ENCODE measurements at regions not wholly inside any gene's neighbourhood (a gene's known extent, or its start where the extent isn't known, plus 50 kb on each side); places are given as distances from the start of the nearest gene placed in this dataset.

GRCh38 chr2:129744141-129744540 is 235.3 kb upstream of the RAB6C start:
- no peaks in the 10 kb centered on the region for H3K79me2 ChIP-seq (ENCODE audit: low read length)
- no peaks in the 10 kb centered on the region for H4K20me1 ChIP-seq (ENCODE audit: insufficient read depth, low read depth, low read length)
- H3K27ac ChIP-seq (ENCODE audit: low read length) = no peak overlapping the region
- no peaks in the 10 kb centered on the region for H3K27me3 ChIP-seq (ENCODE audit: low read length)
- no peak overlapping the region for H3K4me3 ChIP-seq (ENCODE audit: low read length)
- H3K9me2 ChIP-seq (replicated peaks; ENCODE audit: insufficient read depth, low read length) = no peaks in the 10 kb centered on the region
- no peaks in the 10 kb centered on the region for H3K9me3 ChIP-seq (ENCODE audit: low read length)
- H3K4me2 ChIP-seq (ENCODE audit: low read depth, low read length, poor library complexity, severe bottlenecking) = no peak overlapping the region
- H3K9ac ChIP-seq (ENCODE audit: low read length) = no peak overlapping the region
- H2AFZ ChIP-seq (ENCODE audit: low read length) = no peak overlapping the region
- H3K36me3 ChIP-seq (ENCODE audit: insufficient read depth, low read length) = no peaks in the 10 kb centered on the region
- no peak for DNase-seq
- H3K4me1 ChIP-seq (ENCODE audit: low read length) = no peaks in the 10 kb centered on the region

- no peak for DNase-seq
- H3K4me1 ChIP-seq (ENCODE audit: low read length) = no peaks in the 10 kb centered on the region
Measured at GRCh38 chr2:129744649-129745048, 234.8 kb upstream of the RAB6C start.

GRCh38 chr2:129747500-129748125 is 231.9 kb upstream of the RAB6C start:
- H3K4me1 ChIP-seq (ENCODE audit: low read length) = peaks cover 10% of the 10 kb centered on the region
- H3K9me3 ChIP-seq (ENCODE audit: low read length) = no peaks in the 10 kb centered on the region
- no peaks in the 10 kb centered on the region for H3K9me2 ChIP-seq (replicated peaks; ENCODE audit: insufficient read depth, low read length)
- no peak overlapping the region for H3K4me2 ChIP-seq (ENCODE audit: low read depth, low read length, poor library complexity, severe bottlenecking)
- H3K79me2 ChIP-seq (ENCODE audit: low read length) = no peaks in the 10 kb centered on the region
- DNase-seq = no peak
- no peaks in the 10 kb centered on the region for H3K27me3 ChIP-seq (ENCODE audit: low read length)
- H3K27ac ChIP-seq (ENCODE audit: low read length) = no peak overlapping the region
- H3K9ac ChIP-seq (ENCODE audit: low read length) = no peak overlapping the region
- H3K4me3 ChIP-seq (ENCODE audit: low read length) = no peak overlapping the region
- H3K36me3 ChIP-seq (ENCODE audit: insufficient read depth, low read length) = no peaks in the 10 kb centered on the region
- no peak overlapping the region for H2AFZ ChIP-seq (ENCODE audit: low read length)
- H4K20me1 ChIP-seq (ENCODE audit: insufficient read depth, low read depth, low read length) = no peaks in the 10 kb centered on the region

More at GRCh38 chr2:129744649-129745048, 234.8 kb upstream of the RAB6C start:
- H2AFZ ChIP-seq (ENCODE audit: low read length) = no peak overlapping the region
- no peak overlapping the region for H3K4me3 ChIP-seq (ENCODE audit: low read length)
- no peaks in the 10 kb centered on the region for H3K79me2 ChIP-seq (ENCODE audit: low read length)
- no peak overlapping the region for H3K9ac ChIP-seq (ENCODE audit: low read length)
- no peaks in the 10 kb centered on the region for H3K9me2 ChIP-seq (replicated peaks; ENCODE audit: insufficient read depth, low read length)
- no peak overlapping the region for H3K4me2 ChIP-seq (ENCODE audit: low read depth, low read length, poor library complexity, severe bottlenecking)
- no peaks in the 10 kb centered on the region for H4K20me1 ChIP-seq (ENCODE audit: insufficient read depth, low read depth, low read length)
- no peaks in the 10 kb centered on the region for H3K27me3 ChIP-seq (ENCODE audit: low read length)
- H3K9me3 ChIP-seq (ENCODE audit: low read length) = no peaks in the 10 kb centered on the region
- no peak overlapping the region for H3K27ac ChIP-seq (ENCODE audit: low read length)
- no peaks in the 10 kb centered on the region for H3K36me3 ChIP-seq (ENCODE audit: insufficient read depth, low read length)

- no peaks in the 10 kb centered on the region for H3K9me2 ChIP-seq (replicated peaks; ENCODE audit: insufficient read depth, low read length)
- no peaks in the 10 kb centered on the region for H3K79me2 ChIP-seq (ENCODE audit: low read length)
- no peak overlapping the region for H3K4me2 ChIP-seq (ENCODE audit: low read depth, low read length, poor library complexity, severe bottlenecking)
- H3K4me1 ChIP-seq (ENCODE audit: low read length) = peaks cover 10% of the 10 kb centered on the region
- no peak overlapping the region for H3K9ac ChIP-seq (ENCODE audit: low read length)
- H3K27me3 ChIP-seq (ENCODE audit: low read length) = no peaks in the 10 kb centered on the region
- H3K36me3 ChIP-seq (ENCODE audit: insufficient read depth, low read length) = no peaks in the 10 kb centered on the region
- H4K20me1 ChIP-seq (ENCODE audit: insufficient read depth, low read depth, low read length) = no peaks in the 10 kb centered on the region
- H3K27ac ChIP-seq (ENCODE audit: low read length) = no peak overlapping the region
- H3K4me3 ChIP-seq (ENCODE audit: low read length) = no peak overlapping the region
- H3K9me3 ChIP-seq (ENCODE audit: low read length) = no peaks in the 10 kb centered on the region
- no peak overlapping the region for H2AFZ ChIP-seq (ENCODE audit: low read length)
- no peak for DNase-seq
Measured at GRCh38 chr2:129748250-129748649, 231.2 kb upstream of the RAB6C start.

- no peak overlapping the region for H3K4me3 ChIP-seq (ENCODE audit: low read length)
- no peaks in the 10 kb centered on the region for H3K9me2 ChIP-seq (replicated peaks; ENCODE audit: insufficient read depth, low read length)
- H2AFZ ChIP-seq (ENCODE audit: low read length) = no peak overlapping the region
- no peak overlapping the region for H3K4me2 ChIP-seq (ENCODE audit: low read depth, low read length, poor library complexity, severe bottlenecking)
- no peaks in the 10 kb centered on the region for H3K36me3 ChIP-seq (ENCODE audit: insufficient read depth, low read length)
- H3K27ac ChIP-seq (ENCODE audit: low read length) = no peak overlapping the region
- H3K27me3 ChIP-seq (ENCODE audit: low read length) = no peaks in the 10 kb centered on the region
- no peaks in the 10 kb centered on the region for H3K79me2 ChIP-seq (ENCODE audit: low read length)
- H4K20me1 ChIP-seq (ENCODE audit: insufficient read depth, low read depth, low read length) = no peaks in the 10 kb centered on the region
- peaks cover 10% of the 10 kb centered on the region for H3K4me1 ChIP-seq (ENCODE audit: low read length)
- H3K9me3 ChIP-seq (ENCODE audit: low read length) = no peaks in the 10 kb centered on the region
- H3K9ac ChIP-seq (ENCODE audit: low read length) = no peak overlapping the region
- DNase-seq = peak; percentile 65
Measured at GRCh38 chr2:129748653-129749052, 230.8 kb upstream of the RAB6C start.

GRCh38 chr2:129751409-129751808 is 228.1 kb upstream of the RAB6C start:
- Histone ChIP-seq H3K4me1 (ENCODE audit: low read length) (peaks cover 10% of the 10 kb centered on the region), H2AFZ (ENCODE audit: low read length) (no peak overlapping the region), H3K27me3 (ENCODE audit: low read length) (no peaks in the 10 kb centered on the region), H3K79me2 (ENCODE audit: low read length) (no peaks in the 10 kb centered on the region), H3K9ac (ENCODE audit: low read length) (no peak overlapping the region), H3K4me3 (ENCODE audit: low read length) (no peak overlapping the region), H3K27ac (ENCODE audit: low read length) (no peak overlapping the region), H3K4me2 (ENCODE audit: low read depth, low read length, poor library complexity, severe bottlenecking) (no peak overlapping the region), H3K36me3 (ENCODE audit: insufficient read depth, low read length) (no peaks in the 10 kb centered on the region), H3K9me3 (ENCODE audit: low read length) (no peaks in the 10 kb centered on the region), H4K20me1 (ENCODE audit: insufficient read depth, low read depth, low read length) (no peaks in the 10 kb centered on the region), H3K9me2 (replicated peaks; ENCODE audit: insufficient read depth, low read length) (no peaks in the 10 kb centered on the region)
- DNase-seq = no peak

- H3K4me1 ChIP-seq (ENCODE audit: low read length) = peaks cover 10% of the 10 kb centered on the region
- no peaks in the 10 kb centered on the region for H3K9me3 ChIP-seq (ENCODE audit: low read length)
- no peaks in the 10 kb centered on the region for H3K27me3 ChIP-seq (ENCODE audit: low read length)
- H3K4me3 ChIP-seq (ENCODE audit: low read length) = no peak overlapping the region
- no peak overlapping the region for H2AFZ ChIP-seq (ENCODE audit: low read length)
- DNase-seq = no peak
- H3K36me3 ChIP-seq (ENCODE audit: insufficient read depth, low read length) = no peaks in the 10 kb centered on the region
- no peak overlapping the region for H3K4me2 ChIP-seq (ENCODE audit: low read depth, low read length, poor library complexity, severe bottlenecking)
- no peak overlapping the region for H3K9ac ChIP-seq (ENCODE audit: low read length)
- no peaks in the 10 kb centered on the region for H4K20me1 ChIP-seq (ENCODE audit: insufficient read depth, low read depth, low read length)
- H3K79me2 ChIP-seq (ENCODE audit: low read length) = no peaks in the 10 kb centered on the region
- H3K9me2 ChIP-seq (replicated peaks; ENCODE audit: insufficient read depth, low read length) = no peaks in the 10 kb centered on the region
- H3K27ac ChIP-seq (ENCODE audit: low read length) = no peak overlapping the region
Measured at GRCh38 chr2:129752176-129752575, 227.3 kb upstream of the RAB6C start.

- Histone ChIP-seq H4K20me1 (ENCODE audit: insufficient read depth, low read depth, low read length) (no peaks in the 10 kb centered on the region), H3K9ac (ENCODE audit: low read length) (no peak overlapping the region), H3K27ac (ENCODE audit: low read length) (no peak overlapping the region), H2AFZ (ENCODE audit: low read length) (no peak overlapping the region), H3K9me3 (ENCODE audit: low read length) (no peaks in the 10 kb centered on the region), H3K27me3 (ENCODE audit: low read length) (no peaks in the 10 kb centered on the region), H3K4me2 (ENCODE audit: low read depth, low read length, poor library complexity, severe bottlenecking) (no peak overlapping the region), H3K9me2 (replicated peaks; ENCODE audit: insufficient read depth, low read length) (no peaks in the 10 kb centered on the region), H3K4me3 (ENCODE audit: low read length) (no peak overlapping the region), H3K4me1 (ENCODE audit: low read length) (peaks cover 10% of the 10 kb centered on the region), H3K36me3 (ENCODE audit: insufficient read depth, low read length) (no peaks in the 10 kb centered on the region), H3K79me2 (ENCODE audit: low read length) (no peaks in the 10 kb centered on the region)
- no peak for DNase-seq
Measured at GRCh38 chr2:129752686-129753085, 226.8 kb upstream of the RAB6C start.

- Histone ChIP-seq H3K36me3 (ENCODE audit: insufficient read depth, low read length) (no peaks in the 10 kb centered on the region), H3K79me2 (ENCODE audit: low read length) (no peaks in the 10 kb centered on the region), H3K4me1 (ENCODE audit: low read length) (peaks cover 10% of the 10 kb centered on the region), H4K20me1 (ENCODE audit: insufficient read depth, low read depth, low read length) (no peaks in the 10 kb centered on the region), H3K9me2 (replicated peaks; ENCODE audit: insufficient read depth, low read length) (no peaks in the 10 kb centered on the region), H3K4me3 (ENCODE audit: low read length) (no peak overlapping the region), H3K27ac (ENCODE audit: low read length) (no peak overlapping the region), H3K9ac (ENCODE audit: low read length) (no peak overlapping the region), H3K4me2 (ENCODE audit: low read depth, low read length, poor library complexity, severe bottlenecking) (no peak overlapping the region), H3K9me3 (ENCODE audit: low read length) (no peaks in the 10 kb centered on the region), H3K27me3 (ENCODE audit: low read length) (no peaks in the 10 kb centered on the region), H2AFZ (ENCODE audit: low read length) (no peak overlapping the region)
- DNase-seq = no peak
Measured at GRCh38 chr2:129753261-129753660, 226.2 kb upstream of the RAB6C start.
